ENCODE measurements at regions not wholly inside any gene's neighbourhood (a gene's known extent, or its start where the extent isn't known, plus 50 kb on each side); places are given as distances from the start of the nearest gene placed in this dataset.

- WGBS (ENCODE audit: extremely low coverage, insufficient read length, low lambda C conversion rate): no CpG with 5 or more reads among the region's 3 CpGs
- H2AK5ac ChIP-seq (ENCODE audit: insufficient read length, low read length): no peak overlapping the region
- H2BK15ac ChIP-seq (ENCODE audit: low read depth, low read length): no peak overlapping the region
Observed at GRCh38 chr2:219718066-219718465, 90.6 kb downstream of the SLC4A3 start.

More at GRCh38 chr2:219718066-219718465, 90.6 kb downstream of the SLC4A3 start:
- Histone ChIP-seq H3K9ac (ENCODE audit: extremely low read depth, insufficient read length, low read length) (no peak overlapping the region), H3K79me2 (ENCODE audit: insufficient read depth, low read length) (no peaks in the 10 kb centered on the region), H3K23me2 (ENCODE audit: insufficient read length, low read depth, low read length, poor library complexity, severe bottlenecking) (no peaks in the 10 kb centered on the region), H3K9me3 (ENCODE audit: control insufficient read depth, low read depth, low read length) (no peaks in the 10 kb centered on the region), H3K27ac (ENCODE audit: insufficient read length, low read depth, low read length) (no peak overlapping the region), H3K23ac (ENCODE audit: insufficient read length, low read depth, low read length) (no peak overlapping the region), H3K27me3 (ENCODE audit: insufficient read depth, low read length) (no peaks in the 10 kb centered on the region), H3K4me2 (ENCODE audit: insufficient read depth, insufficient read length, low read length) (no peak overlapping the region), H2BK120ac (ENCODE audit: low read depth, low read length, poor library complexity, severe bottlenecking) (no peak overlapping the region), H3K4ac (ENCODE audit: low read depth, low read length) (no peak overlapping the region), H3T11ph (ENCODE audit: low read length) (no peak overlapping the region), H4K91ac (ENCODE audit: insufficient read length, low read depth, low read length) (no peak overlapping the region), H2BK20ac (ENCODE audit: low read depth, low read length, poor library complexity, severe bottlenecking) (no peak overlapping the region), H4K8ac (replicated peaks; ENCODE audit: insufficient read length, low read depth, low read length) (no peak overlapping the region), H4K5ac (ENCODE audit: insufficient read length, low read depth, low read length) (no peak overlapping the region), H3K14ac (ENCODE audit: insufficient read depth, low read length) (no peak overlapping the region), H2BK12ac (ENCODE audit: insufficient read length, low read depth, low read length) (no peak overlapping the region), H3K18ac (ENCODE audit: insufficient read length, low read depth, low read length) (no peak overlapping the region), H3K79me1 (ENCODE audit: insufficient read depth, low read depth, low read length, poor library complexity, severe bottlenecking) (no peaks in the 10 kb centered on the region), H2AFZ (ENCODE audit: low read length) (no peak overlapping the region), H4K20me1 (ENCODE audit: control insufficient read depth, insufficient read depth, insufficient read length) (no peaks in the 10 kb centered on the region), H3K56ac (ENCODE audit: insufficient read length, low read depth, low read length) (no peak overlapping the region), H2BK5ac (ENCODE audit: insufficient read length, low read length) (no peak overlapping the region), H3K4me1 (ENCODE audit: insufficient read depth, low read length) (no peaks in the 10 kb centered on the region)
- peaks cover 3 to 5% of the 10 kb centered on the region in 2 experiments for H3K9me3 Mint-ChIP-seq
- H3K36me3 Mint-ChIP-seq (ENCODE audit: insufficient read depth in 1 of 3, low read depth in 3 of 3): peaks cover 4 to 5% (median 5%) of the 10 kb centered on the region in 3 experiments; a peak in 6 of 7 replicates
- H3K27me3 Mint-ChIP-seq (ENCODE audit: low read depth): peaks cover 7% of the 10 kb centered on the region
- H3K27ac Mint-ChIP-seq: no peak overlapping the region
- no peaks in the 10 kb centered on the region for H3K4me1 Mint-ChIP-seq
- DNase-seq: no peak
- no peak for TF ChIP-seq CTCF (conservative IDR thresholded peaks at IDR 0.05)
- H3K4me3 Mint-ChIP-seq: no peak overlapping the region
